GM23248 (cell line): ENCODE measurements at regions not wholly inside any gene's neighbourhood (a gene's known extent, or its start where the extent isn't known, plus 50 kb on each side); places are given as distances from the start of the nearest gene placed in this dataset.

Experiments
- DNase-seq: peaks from one replicate; pipeline ENCODE4 v3.0.0-alpha.2; 2015
- H2AFZ ChIP-seq: fragments of 200-600 bp; sonication (generic); 2 replicates; pipeline ENCODE4 v1.6.1; 2016; ENCODE audit warnings: antibody characterized with exemption
- H3F3A ChIP-seq: fragments of 200-600 bp; sonication (generic); 2 replicates; pipeline ENCODE4 v1.6.1; 2016; ENCODE audit warnings: mild to moderate bottlenecking, antibody characterized with exemption, mixed run types; ENCODE audit not compliant: insufficient read depth
- H3K27ac ChIP-seq: fragments of 200-600 bp; sonication (generic); 2 replicates; pipeline ENCODE4 v1.5.1; 2016; ENCODE audit warnings: mild to moderate bottlenecking
- H3K27me3 ChIP-seq: fragments of 200-600 bp; sonication (generic); replicated peaks from 2 replicates; pipeline ENCODE4 v1.6.1; 2016; ENCODE audit warnings: mild to moderate bottlenecking; ENCODE audit not compliant: insufficient read depth
- H3K36me3 ChIP-seq: fragments of 200-600 bp; sonication (generic); 2 replicates; pipeline ENCODE4 v1.6.1; 2016; ENCODE audit warnings: low read depth, mild to moderate bottlenecking
- H3K4me1 ChIP-seq: fragments of 200-600 bp; sonication (generic); 2 replicates; pipeline ENCODE4 v1.6.1; 2016; ENCODE audit warnings: mild to moderate bottlenecking; ENCODE audit not compliant: insufficient read depth
- H3K4me2 ChIP-seq: fragments of 200-600 bp; sonication (generic); one replicate; pipeline ENCODE4 v1.6.1; 2016; ENCODE audit warnings: mild to moderate bottlenecking; ENCODE audit not compliant: unreplicated experiment
- H3K4me3 ChIP-seq: fragments of 200-600 bp; sonication (generic); 2 replicates; pipeline ENCODE4 v1.5.1; 2016; ENCODE audit warnings: mild to moderate bottlenecking
- H3K79me2 ChIP-seq: fragments of 200-600 bp; sonication (generic); 2 replicates; pipeline ENCODE4 v1.6.1; 2016; ENCODE audit warnings: mild to moderate bottlenecking; ENCODE audit not compliant: insufficient read depth
- H3K9ac ChIP-seq: fragments of 200-600 bp; sonication (generic); 2 replicates; pipeline ENCODE4 v1.6.1; 2016; ENCODE audit warnings: mild to moderate bottlenecking
- H3K9me2 ChIP-seq: fragments of 200-600 bp; sonication (generic); 2 replicates; pipeline ENCODE4 v1.6.1; 2016; ENCODE audit warnings: mixed run types, mild to moderate bottlenecking, moderate library complexity; ENCODE audit not compliant: insufficient read depth
- H3K9me3 ChIP-seq: fragments of 200-600 bp; sonication (generic); one replicate; pipeline ENCODE4 v1.6.1; 2017; ENCODE audit warnings: low read depth
- H4K20me1 ChIP-seq: fragments of 200-600 bp; sonication (generic); 2 replicates; pipeline ENCODE4 v1.6.0; 2016; ENCODE audit not compliant: insufficient read depth
- EZH2 ChIP-seq: fragments of 200-600 bp; sonication (generic); IDR thresholded peaks from 2 replicates; pipeline ENCODE4 v1.6.1; 2018; ENCODE audit warnings: antibody characterized with exemption, mild to moderate bottlenecking; ENCODE audit not compliant: insufficient read depth, poor library complexity, severe bottlenecking
- EZH2phosphoT487 ChIP-seq: fragments of 200-600 bp; sonication (generic); IDR thresholded peaks from 2 replicates; pipeline ENCODE4 v1.6.1; 2018; ENCODE audit warnings: antibody characterized with exemption, moderate library complexity, mild to moderate bottlenecking, low read depth; ENCODE audit not compliant: insufficient read depth
- WGBS, 2 experiments: methylation state at CpG; one replicate each; pipeline ENCODE4 v1.1.6; 2015 to 2017; ENCODE audit warnings: low lambda C conversion rate in 2 of 2, low coverage in 1 of 2; ENCODE audit errors: missing lambda C conversion rate in 2 of 2; 5-methylcytosine and 5-hydroxymethylcytosine counted together
- in situ Hi-C: fragments of 300-500 bp; cut with MboI; formaldehyde crosslinking; loops from 2 replicates; pipeline ENCODE4 v1.15.0; 2020

GRCh38 chr2:120401275-120402066 lies 55.5 kb downstream of the INHBB start:
- DNase-seq, result no peak
- Histone ChIP-seq H3K4me1 (peaks cover 8% of the 10 kb centered on the region), H3K79me2 (no peaks in the 10 kb centered on the region), H3K4me3 (no peak overlapping the region), H2AFZ (no peak overlapping the region), H3K36me3 (no peaks in the 10 kb centered on the region), H3F3A (0 out of 2 replicates have a peak, but pooled peaks cover 3% of the 10 kb centered on the region), H4K20me1 (no peaks in the 10 kb centered on the region), H3K4me2 (no peak overlapping the region), H3K9me2 (no peaks in the 10 kb centered on the region), H3K27me3 (peaks cover 4% of the 10 kb centered on the region; the same call in 1 of the 2 replicates), H3K9me3 (no peaks in the 10 kb centered on the region), H3K9ac (no peak overlapping the region), H3K27ac (no peak overlapping the region)
- in situ Hi-C loops, result no loop called here
- 38 to 40% methylated on average over 7 to 8 of the region's 8 CpGs for WGBS, 2 experiments
- no peak for TF ChIP-seq EZH2phosphoT487

- WGBS, 2 experiments, result 55% methylated on average over 5 of the region's 5 CpGs
- Histone ChIP-seq H3K4me1 (peaks cover 8% of the 10 kb centered on the region), H3K27me3 (peaks cover 4% of the 10 kb centered on the region; the same call in 1 of the 2 replicates), H3K27ac (no peak overlapping the region), H3K9ac (no peak overlapping the region), H3K4me2 (no peak overlapping the region), H2AFZ (no peak overlapping the region), H3K4me3 (no peak overlapping the region), H3K79me2 (no peaks in the 10 kb centered on the region), H3K36me3 (no peaks in the 10 kb centered on the region), H4K20me1 (no peaks in the 10 kb centered on the region), H3F3A (0 out of 2 replicates have a peak, but pooled peaks cover 3% of the 10 kb centered on the region), H3K9me3 (no peaks in the 10 kb centered on the region), H3K9me2 (no peaks in the 10 kb centered on the region)
- in situ Hi-C loops, result no loop called here
- DNase-seq, result no peak
- TF ChIP-seq EZH2 (no peak), EZH2phosphoT487 (no peak)
Measured at GRCh38 chr2:120402067-120402433, 56.1 kb downstream of the INHBB start.

- TF ChIP-seq EZH2, result no peak
- no peak for TF ChIP-seq EZH2phosphoT487
Measured at GRCh38 chr2:120402508-120402907, 56.6 kb downstream of the INHBB start.

GRCh38 chr2:120403261-120403660 lies 57.3 kb downstream of the INHBB start:
- H4K20me1 ChIP-seq, result no peaks in the 10 kb centered on the region
- 67 to 70% methylated on average over 5 of the region's 5 CpGs for WGBS, 2 experiments
- H3K36me3 ChIP-seq, result no peaks in the 10 kb centered on the region
- H3K27me3 ChIP-seq, result peaks cover 4% of the 10 kb centered on the region; the same call in 1 of the 2 replicates
- DNase-seq, result no peak
- H3K4me2 ChIP-seq, result no peak overlapping the region
- 0 out of 2 replicates have a peak, but pooled peaks cover under 1% of the 10 kb centered on the region for H3K4me1 ChIP-seq
- H3K9me3 ChIP-seq, result no peaks in the 10 kb centered on the region
- no peak overlapping the region for H2AFZ ChIP-seq
- no peak overlapping the region for H3K9ac ChIP-seq
- H3F3A ChIP-seq, result 0 out of 2 replicates have a peak, but pooled peaks cover under 1% of the 10 kb centered on the region
- H3K27ac ChIP-seq, result no peak overlapping the region
- no peak for TF ChIP-seq EZH2
- no peak for TF ChIP-seq EZH2phosphoT487
- no peak overlapping the region for H3K4me3 ChIP-seq
- no peaks in the 10 kb centered on the region for H3K9me2 ChIP-seq
- in situ Hi-C loops, result no loop called here
- H3K79me2 ChIP-seq, result no peaks in the 10 kb centered on the region

More at GRCh38 chr2:120402508-120402907, 56.6 kb downstream of the INHBB start:
- Histone ChIP-seq H3K4me3 (no peak overlapping the region), H2AFZ (no peak overlapping the region), H3K27ac (no peak overlapping the region), H3K27me3 (peaks cover 4% of the 10 kb centered on the region; the same call in 1 of the 2 replicates), H3K79me2 (no peaks in the 10 kb centered on the region), H3K9ac (no peak overlapping the region), H3K4me2 (no peak overlapping the region), H4K20me1 (no peaks in the 10 kb centered on the region), H3K4me1 (peaks cover 8% of the 10 kb centered on the region), H3K36me3 (no peaks in the 10 kb centered on the region), H3F3A (0 out of 2 replicates have a peak, but pooled peaks cover 3% of the 10 kb centered on the region), H3K9me3 (no peaks in the 10 kb centered on the region), H3K9me2 (no peaks in the 10 kb centered on the region)
- in situ Hi-C loops, result no loop called here
- DNase-seq, result no peak
- 71 to 78% methylated on average over 6 of the region's 6 CpGs for WGBS, 2 experiments
